22Rv1 (cell line): ENCODE measurements at regions not wholly inside any gene's neighbourhood (a gene's known extent, or its start where the extent isn't known, plus 50 kb on each side); places are given as distances from the start of the nearest gene placed in this dataset.

Experiments used
- H3K27ac ChIP-seq: fragments of 450-650 bp; 2 replicates; pipeline ENCODE4 v1.5.1; 2017
- CTCF ChIP-seq: fragments of 450-650 bp; IDR thresholded peaks from 2 replicates; pipeline ENCODE4 v1.5.1; 2017; ENCODE audit warnings: mild to moderate bottlenecking
- ZFX ChIP-seq: fragments of 450-650 bp; IDR thresholded peaks from 2 replicates; pipeline ENCODE4 v1.6.1; 2017; ENCODE audit warnings: antibody characterized with exemption, borderline replicate concordance

GRCh38 chr1:168825129-168825528, 96.1 kb upstream of the DPT start:
- no peak for TF ChIP-seq ZFX
- TF ChIP-seq CTCF, result no peak
- H3K27ac ChIP-seq, result no peak overlapping the region

GRCh38 chr1:168825820-168826219, 96.8 kb upstream of the DPT start:
- TF ChIP-seq ZFX (no peak), CTCF (no peak)
- H3K27ac ChIP-seq, result no peak overlapping the region

GRCh38 chr1:168826269-168826668, 97.3 kb upstream of the DPT start:
- TF ChIP-seq CTCF (no peak), ZFX (no peak)
- H3K27ac ChIP-seq, result no peak overlapping the region

GRCh38 chr1:168827557-168827956, 98.6 kb upstream of the DPT start:
- TF ChIP-seq ZFX, result no peak
- no peak overlapping the region for H3K27ac ChIP-seq

- no peak for TF ChIP-seq CTCF
- H3K27ac ChIP-seq, result no peak overlapping the region
Measured at GRCh38 chr1:168829876-168830275, 100.9 kb upstream of the DPT start.

GRCh38 chr1:168830562-168830961, 101.6 kb upstream of the DPT start:
- TF ChIP-seq CTCF, result no peak
- no peak for TF ChIP-seq ZFX
- H3K27ac ChIP-seq, result no peak overlapping the region

- H3K27ac ChIP-seq, result no peak overlapping the region
- TF ChIP-seq CTCF, result no peak
- TF ChIP-seq ZFX, result no peak
Measured at GRCh38 chr1:168832661-168833060, 103.7 kb upstream of the DPT start.

GRCh38 chr1:168833362-168833761, 104.4 kb upstream of the DPT start:
- TF ChIP-seq ZFX, result no peak
- TF ChIP-seq CTCF, result no peak
- H3K27ac ChIP-seq, result no peak overlapping the region
